T-cell (primary cell): ENCODE measurements at regions not wholly inside any gene's neighbourhood (a gene's known extent, or its start where the extent isn't known, plus 50 kb on each side); places are given as distances from the start of the nearest gene placed in this dataset.

Experiments
- ATAC-seq, 4 experiments: fragments of 200-7000 bp in 3 of 4; fragments of 150-1000 bp in 1 of 4; cut with Tn5 transposase; replicated peaks in 1 of 4; 1 replicate in 3 of 4; 2 replicates in 1 of 4; pipeline ENCODE4 v1.10.0; 2021; ENCODE audit warnings: moderate library complexity in 3 of 4, mild to moderate bottlenecking in 2 of 4, moderate number of reproducible peaks in 1 of 4
- CTCF ChIA-PET, 2 donors: fragments of 300-600 bp; sonication (Branson Sonifier 250); formaldehyde crosslinking; loops; one replicate each; lab custom pipeline; 2022; ENCODE audit warnings: antibody characterized with exemption in 2 of 2; lab: Charles Lee
- POLR2A ChIA-PET, 2 donors: fragments of 300-600 bp; sonication (Branson Sonifier 250); formaldehyde crosslinking; loops; one replicate each; lab custom pipeline; 2022; ENCODE audit warnings: antibody characterized with exemption in 2 of 2; lab: Charles Lee
- DNase-seq, 35 experiments: peaks; one replicate each; pipeline versions ENCODE4 v3.0.0 to v3.0.0-alpha.2; 2013 to 2023
- H3K27ac ChIP-seq: one replicate; pipeline ENCODE4 v1.5.1; 2013; ENCODE audit warnings: low read length
- H3K27me3 ChIP-seq, 2 experiments: replicated peaks in 1 of 2; 1 replicate in 1 of 2; 2 replicates in 1 of 2; pipeline versions ENCODE4 v1.6.1 to v1.7.0; 2013; ENCODE audit warnings: low read length in 1 of 2, mixed read lengths in 1 of 2; ENCODE audit not compliant: control insufficient read depth in 2 of 2, insufficient read depth in 2 of 2; ENCODE audit errors: extremely low read depth in 1 of 2
- H3K36me3 ChIP-seq, 2 donors: 1 replicate in 1 of 2; 2 replicates in 1 of 2; pipeline versions ENCODE4 v1.6.1 to v1.7.0; 2013; ENCODE audit warnings: low read length in 1 of 2; ENCODE audit not compliant: control insufficient read depth in 2 of 2, insufficient read depth in 1 of 2; ENCODE audit errors: extremely low read depth in 1 of 2
- H3K4me1 ChIP-seq, 2 experiments: 1 replicate in 1 of 2; 2 replicates in 1 of 2; pipeline versions ENCODE4 v1.6.1 to v1.7.0; 2013; ENCODE audit warnings: low read length in 2 of 2, mixed read lengths in 1 of 2; ENCODE audit not compliant: insufficient read depth in 2 of 2, control insufficient read depth in 1 of 2; ENCODE audit errors: extremely low read depth in 1 of 2
- H3K4me3 ChIP-seq, 2 donors: 1 replicate in 1 of 2; 2 replicates in 1 of 2; pipeline versions ENCODE4 v1.5.1 to v1.7.0; 2013; ENCODE audit warnings: mild to moderate bottlenecking in 2 of 2, low read length in 1 of 2, moderate library complexity in 1 of 2; ENCODE audit not compliant: control insufficient read depth in 1 of 2; ENCODE audit errors: extremely low read depth in 1 of 2
- H3K9me3 ChIP-seq: 2 replicates; pipeline ENCODE4 v1.7.0; 2013
- H3K27ac Mint-ChIP-seq, 2 donors: one replicate each; pipeline ENCODE4 v1.8.0; 2020 to 2021; ENCODE audit warnings: mild to moderate bottlenecking in 2 of 2, mixed read lengths in 2 of 2
- H3K27me3 Mint-ChIP-seq, 2 donors: one replicate each; pipeline ENCODE4 v1.8.0; 2021 to 2022; ENCODE audit warnings: mixed read lengths in 2 of 2
- H3K36me3 Mint-ChIP-seq: one replicate; pipeline ENCODE4 v1.8.0; 2021; ENCODE audit warnings: mixed read lengths
- H3K4me1 Mint-ChIP-seq, 3 donors: one replicate each; pipeline ENCODE4 v1.8.0; 2020 to 2022; ENCODE audit warnings: mixed read lengths in 3 of 3, mild to moderate bottlenecking in 1 of 3
- H3K4me3 Mint-ChIP-seq, 3 donors: one replicate each; pipeline ENCODE4 v1.8.0; 2020 to 2022; ENCODE audit warnings: mild to moderate bottlenecking in 3 of 3, mixed read lengths in 3 of 3, moderate library complexity in 3 of 3
- H3K9me3 Mint-ChIP-seq, 3 donors: one replicate each; pipeline ENCODE4 v1.8.0; 2020 to 2022; ENCODE audit warnings: mixed read lengths in 3 of 3
- WGBS: methylation state at CpG from one replicate; pipeline ENCODE4 v1.1.5; 2013; ENCODE audit warnings: missing lambda C conversion rate; ENCODE audit not compliant: insufficient coverage; 5-methylcytosine and 5-hydroxymethylcytosine counted together

- Histone ChIP-seq H3K4me1 (no peaks in the 10 kb centered on the region), H3K27me3 (no peaks in the 10 kb centered on the region), H3K4me3 (no peak overlapping the region), H3K27ac (no peak overlapping the region), H3K36me3 (no peaks in the 10 kb centered on the region), H3K9me3 (no peaks in the 10 kb centered on the region)
- no peak overlapping the region for H3K27ac Mint-ChIP-seq
- DNase-seq = no peak
- no peaks in the 10 kb centered on the region for H3K4me1 Mint-ChIP-seq
- peaks cover 7 to 12% of the 10 kb centered on the region in 2 donors for H3K27me3 Mint-ChIP-seq
- CTCF ChIA-PET = no interaction called here
- ATAC-seq = no peak
- H3K36me3 Mint-ChIP-seq = no peaks in the 10 kb centered on the region
- POLR2A ChIA-PET = no interaction called here
- no peak overlapping the region for H3K4me3 Mint-ChIP-seq
- WGBS = 100% methylated on average over 2 of the region's 3 CpGs
- peaks cover 5 to 7% (median 7%) of the 10 kb centered on the region in 3 donors for H3K9me3 Mint-ChIP-seq
These were observed 115.6 kb upstream of the B3GAT2 start for GRCh38 chr6:71072508-71072907.

GRCh38 chr6:71077655-71078054 lies 120.8 kb upstream of the B3GAT2 start:
- no peaks in the 10 kb centered on the region for H3K36me3 ChIP-seq
- no CpG with 5 or more reads among the region's 2 CpGs for WGBS
- ATAC-seq (no peak), DNase-seq (no peak)
- ChIA-PET CTCF (interaction anchor here in 1 of 2 donors (0.6 kb wide), 1 partner anchor 84 kb away, joined by 3 read pairs; no protein-coding TSS in a partner anchor), POLR2A (no interaction called here)
- peaks cover 17 to 22% (median 20%) of the 10 kb centered on the region in 3 donors for H3K9me3 Mint-ChIP-seq
- H3K27ac Mint-ChIP-seq = no peak overlapping the region
- no peaks in the 10 kb centered on the region for H3K4me1 ChIP-seq
- no peaks in the 10 kb centered on the region for H3K27me3 ChIP-seq
- H3K36me3 Mint-ChIP-seq = no peaks in the 10 kb centered on the region
- H3K4me1 Mint-ChIP-seq = no peaks in the 10 kb centered on the region
- no peak overlapping the region for H3K4me3 Mint-ChIP-seq
- no peak overlapping the region for H3K4me3 ChIP-seq
- no peaks in the 10 kb centered on the region for H3K9me3 ChIP-seq
- H3K27me3 Mint-ChIP-seq = peaks cover 5 to 7% of the 10 kb centered on the region in 2 donors
- H3K27ac ChIP-seq = no peak overlapping the region

GRCh38 chr6:71079677-71080076 lies 122.8 kb upstream of the B3GAT2 start:
- Mint-ChIP-seq H3K4me1 (no peaks in the 10 kb centered on the region), H3K36me3 (no peaks in the 10 kb centered on the region), H3K27me3 (peaks cover 0 to 3% of the 10 kb centered on the region in 2 donors), H3K27ac (no peak overlapping the region), H3K9me3 (peaks cover 17 to 20% (median 19%) of the 10 kb centered on the region in 3 donors), H3K4me3 (no peak overlapping the region)
- no peaks in the 10 kb centered on the region for H3K36me3 ChIP-seq
- H3K27ac ChIP-seq = no peak overlapping the region
- ATAC-seq (no peak), DNase-seq (no peak)
- no CpG with 5 or more reads among the region's 1 CpG for WGBS
- CTCF ChIA-PET = no interaction called here
- POLR2A ChIA-PET = no interaction called here
- no peaks in the 10 kb centered on the region for H3K9me3 ChIP-seq
- H3K27me3 ChIP-seq = no peaks in the 10 kb centered on the region
- no peak overlapping the region for H3K4me3 ChIP-seq
- H3K4me1 ChIP-seq = no peaks in the 10 kb centered on the region

GRCh38 chr6:71080133-71080532 lies 123.3 kb upstream of the B3GAT2 start:
- WGBS = no CpG with 5 or more reads among the region's 2 CpGs
- no peaks in the 10 kb centered on the region for H3K4me1 Mint-ChIP-seq

GRCh38 chr6:71080826-71081225 lies 124.0 kb upstream of the B3GAT2 start:
- H3K4me1 ChIP-seq = no peaks in the 10 kb centered on the region
- Mint-ChIP-seq H3K27me3 (peaks cover 0 to 9% of the 10 kb centered on the region in 2 donors), H3K27ac (no peak overlapping the region), H3K9me3 (peaks cover 15 to 20% (median 17%) of the 10 kb centered on the region in 3 donors), H3K4me3 (no peak overlapping the region), H3K4me1 (no peaks in the 10 kb centered on the region), H3K36me3 (no peaks in the 10 kb centered on the region)
- ChIA-PET POLR2A (no interaction called here), CTCF (no interaction called here)
- DNase-seq (no peak), ATAC-seq (no peak)
- no peaks in the 10 kb centered on the region for H3K36me3 ChIP-seq
- WGBS = 93% methylated on average over 2 of the region's 4 CpGs
- H3K4me3 ChIP-seq = no peak overlapping the region
- H3K9me3 ChIP-seq = no peaks in the 10 kb centered on the region
- no peak overlapping the region for H3K27ac ChIP-seq
- H3K27me3 ChIP-seq = no peaks in the 10 kb centered on the region

More at GRCh38 chr6:71080133-71080532, 123.3 kb upstream of the B3GAT2 start:
- no peak for ATAC-seq
- Mint-ChIP-seq H3K9me3 (peaks cover 17 to 20% (median 19%) of the 10 kb centered on the region in 3 donors), H3K36me3 (no peaks in the 10 kb centered on the region), H3K4me3 (no peak overlapping the region), H3K27ac (no peak overlapping the region), H3K27me3 (peaks cover 0 to 5% of the 10 kb centered on the region in 2 donors)
- H3K27me3 ChIP-seq = no peaks in the 10 kb centered on the region
- no peak overlapping the region for H3K27ac ChIP-seq
- H3K36me3 ChIP-seq = no peaks in the 10 kb centered on the region
- ChIA-PET CTCF (no interaction called here), POLR2A (no interaction called here)
- DNase-seq = no peak
- no peaks in the 10 kb centered on the region for H3K9me3 ChIP-seq
- no peaks in the 10 kb centered on the region for H3K4me1 ChIP-seq
- H3K4me3 ChIP-seq = no peak overlapping the region

GRCh38 chr6:71082033-71082650 lies 125.3 kb upstream of the B3GAT2 start:
- ChIA-PET POLR2A (no interaction called here), CTCF (no interaction called here)
- Mint-ChIP-seq H3K27me3 (peaks cover 2 to 9% of the 10 kb centered on the region in 2 donors), H3K4me1 (no peaks in the 10 kb centered on the region), H3K4me3 (no peak overlapping the region), H3K36me3 (no peaks in the 10 kb centered on the region), H3K9me3 (peaks cover 14 to 15% (median 15%) of the 10 kb centered on the region in 3 donors), H3K27ac (no peak overlapping the region)
- no peaks in the 10 kb centered on the region for H3K4me1 ChIP-seq
- no peak overlapping the region for H3K4me3 ChIP-seq
- no peaks in the 10 kb centered on the region for H3K9me3 ChIP-seq
- 77% methylated on average over 4 of the region's 6 CpGs for WGBS
- no peaks in the 10 kb centered on the region for H3K27me3 ChIP-seq
- no peak overlapping the region for H3K27ac ChIP-seq
- DNase-seq = no peak
- no peak for ATAC-seq
- H3K36me3 ChIP-seq = no peaks in the 10 kb centered on the region
